ENCODE measurements at regions not wholly inside any gene's neighbourhood (a gene's known extent, or its start where the extent isn't known, plus 50 kb on each side); places are given as distances from the start of the nearest gene placed in this dataset.
"Not testable (repeated sequence)": the region's sequence is repeated elsewhere in the genome, so short reads cannot be mapped to it uniquely, and the experiment has no call there.

DNA sequence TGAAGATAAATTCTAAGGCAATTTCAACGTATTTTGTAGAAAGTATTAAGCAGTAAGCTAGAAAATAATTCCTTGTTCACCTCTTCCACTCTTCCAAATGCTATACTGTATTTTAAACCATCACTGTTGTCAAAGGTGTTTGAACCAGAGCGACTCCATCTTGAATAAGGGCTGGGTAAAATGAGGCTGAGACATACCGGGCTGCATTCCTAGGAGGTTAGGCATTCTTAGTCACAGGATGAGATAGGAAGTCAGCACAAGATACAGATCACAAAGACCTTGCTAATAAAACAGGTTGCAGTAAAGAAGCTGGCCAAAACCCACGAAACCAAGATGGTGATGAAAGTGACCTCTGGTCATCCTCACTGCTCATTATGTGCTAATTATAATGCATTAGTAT lies 1045.7 kb upstream of the FLRT2 start:
- H3K4me2 ChIP-seq (ENCODE audit: insufficient read depth, low read length); H3K9ac ChIP-seq (replicated peaks; ENCODE audit: extremely low read depth, insufficient read depth, low read length); H3K27me3 ChIP-seq (ENCODE audit: control insufficient read depth in 2 of 2, insufficient read depth in 2 of 2, low read length in 2 of 2); POLR2A ChIA-PET; H3K79me2 ChIP-seq (ENCODE audit: control insufficient read depth, insufficient read depth, low read length); dilution Hi-C loops (cut with MboI; ENCODE audit: extremely low pct_ligation_motif_present, low sequenced_read_pairs); H4K20me1 ChIP-seq (replicated peaks; ENCODE audit: control insufficient read depth, extremely low read depth, insufficient read depth, low read length); H3K4me3 ChIP-seq (replicated peaks in 1 of 3; ENCODE audit: insufficient read depth in 1 of 3, low read depth in 1 of 3, low read length in 3 of 3); H2AFZ ChIP-seq (ENCODE audit: low read depth, low read length); H3K9me3 ChIP-seq (replicated peaks; ENCODE audit: control insufficient read depth, insufficient read depth, low read length); H3K36me3 ChIP-seq (ENCODE audit: control insufficient read depth in 2 of 2, extremely low read depth in 1 of 2, insufficient read depth in 2 of 2, low read length in 2 of 2); H3K9me1 ChIP-seq (replicated peaks; ENCODE audit: control insufficient read depth, extremely low read depth, insufficient read depth, low read length); BruUV-seq (replicated peaks): not testable (repeated sequence)
- TF ChIP-seq FOS (IDR thresholded peaks at IDR 0.05; ENCODE audit: borderline replicate concordance, insufficient read depth, low read length) (peak; percentile 50), GATA2 (IDR thresholded peaks at IDR 0.05; ENCODE audit: insufficient read depth, insufficient read length, low read depth, low read length) (peak; percentile 92)
- intact Hi-C loops (cut with micrococcal nuclease), result loop anchor here (5.0 kb wide), 3 partner anchors 667 to 988 kb away; no protein-coding TSS in a partner anchor
- peak; percentile 42 for FAIRE-seq
- DNase-seq (ENCODE audit: low read depth, low spot score), result peak; percentile 10
- Histone ChIP-seq H3K4me1 (ENCODE audit: control insufficient read depth, extremely low read depth, insufficient read depth, low read length) (peaks cover 33% of the 10 kb centered on the region), H3K27ac (ENCODE audit: insufficient read depth, low read depth, low read length) (peak overlapping the region; percentile 78)
- CTCF ChIA-PET, result interaction anchor here (1.2 kb wide), 1 partner anchor 188 kb away, joined by 4 read pairs; no protein-coding TSS in a partner anchor

DNA sequence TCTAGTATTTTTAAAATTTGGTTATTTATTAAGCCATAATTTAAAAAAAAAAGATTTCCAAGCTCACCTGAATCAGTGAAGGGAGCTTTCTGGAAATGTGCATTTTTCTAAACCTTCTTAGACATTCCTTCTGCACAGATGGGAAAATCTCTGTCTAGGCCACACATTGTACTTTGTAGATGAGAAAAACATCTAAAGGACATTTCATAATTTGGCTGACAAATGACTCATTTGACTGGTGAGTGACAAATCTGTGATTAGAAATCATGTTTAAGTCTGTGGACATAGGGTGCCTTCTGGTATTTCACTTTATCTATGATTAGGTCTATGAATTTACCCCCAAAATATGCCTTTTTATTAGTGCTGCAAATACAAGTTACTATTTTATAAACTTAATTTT lies 1044.9 kb upstream of the FLRT2 start:
- CTCF ChIA-PET, result no interaction called here

More for the DNA sequence above, 1044.9 kb upstream of the FLRT2 start:
- TF ChIP-seq MYC (IDR thresholded peaks at IDR 0.05; ENCODE audit: low read depth, low read length) (no peak), EZH2 (IDR thresholded peaks at IDR 0.05; ENCODE audit: borderline replicate concordance, low read depth, low read length, severe bottlenecking) (no peak), FOS (IDR thresholded peaks at IDR 0.05; ENCODE audit: borderline replicate concordance, insufficient read depth, low read length) (peak; percentile 33)
- TF ChIP-seq, protein P1, sequence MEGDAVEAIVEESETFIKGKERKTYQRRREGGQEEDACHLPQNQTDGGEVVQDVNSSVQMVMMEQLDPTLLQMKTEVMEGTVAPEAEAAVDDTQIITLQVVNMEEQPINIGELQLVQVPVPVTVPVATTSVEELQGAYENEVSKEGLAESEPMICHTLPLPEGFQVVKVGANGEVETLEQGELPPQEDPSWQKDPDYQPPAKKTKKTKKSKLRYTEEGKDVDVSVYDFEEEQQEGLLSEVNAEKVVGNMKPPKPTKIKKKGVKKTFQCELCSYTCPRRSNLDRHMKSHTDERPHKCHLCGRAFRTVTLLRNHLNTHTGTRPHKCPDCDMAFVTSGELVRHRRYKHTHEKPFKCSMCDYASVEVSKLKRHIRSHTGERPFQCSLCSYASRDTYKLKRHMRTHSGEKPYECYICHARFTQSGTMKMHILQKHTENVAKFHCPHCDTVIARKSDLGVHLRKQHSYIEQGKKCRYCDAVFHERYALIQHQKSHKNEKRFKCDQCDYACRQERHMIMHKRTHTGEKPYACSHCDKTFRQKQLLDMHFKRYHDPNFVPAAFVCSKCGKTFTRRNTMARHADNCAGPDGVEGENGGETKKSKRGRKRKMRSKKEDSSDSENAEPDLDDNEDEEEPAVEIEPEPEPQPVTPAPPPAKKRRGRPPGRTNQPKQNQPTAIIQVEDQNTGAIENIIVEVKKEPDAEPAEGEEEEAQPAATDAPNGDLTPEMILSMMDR (IDR thresholded peaks at IDR 0.05; ENCODE audit: extremely low read depth in 1 of 2, insufficient read depth in 1 of 2, low read depth in 1 of 2, low read length in 2 of 2), result no peak
- TF ChIP-seq, protein P2, sequence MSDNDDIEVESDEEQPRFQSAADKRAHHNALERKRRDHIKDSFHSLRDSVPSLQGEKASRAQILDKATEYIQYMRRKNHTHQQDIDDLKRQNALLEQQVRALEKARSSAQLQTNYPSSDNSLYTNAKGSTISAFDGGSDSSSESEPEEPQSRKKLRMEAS (IDR thresholded peaks at IDR 0.05; ENCODE audit: insufficient read depth, insufficient read length), result no peak
- no peaks in the 10 kb centered on the region for H4K20me1 ChIP-seq (replicated peaks; ENCODE audit: control insufficient read depth, extremely low read depth, insufficient read depth, low read length)
- POLR2A ChIA-PET, result no interaction called here
- H2AFZ ChIP-seq (ENCODE audit: low read depth, low read length), result no peak overlapping the region
- H3K36me3 ChIP-seq (ENCODE audit: control insufficient read depth in 2 of 2, extremely low read depth in 1 of 2, insufficient read depth in 2 of 2, low read length in 2 of 2), result no peaks in the 10 kb centered on the region
- no peaks in the 10 kb centered on the region for H3K27me3 ChIP-seq (ENCODE audit: control insufficient read depth in 2 of 2, insufficient read depth in 2 of 2, low read length in 2 of 2)
- no peak overlapping the region for H3K4me3 ChIP-seq (replicated peaks in 1 of 3; ENCODE audit: insufficient read depth in 1 of 3, low read depth in 1 of 3, low read length in 3 of 3)
- H3K9me1 ChIP-seq (replicated peaks; ENCODE audit: control insufficient read depth, extremely low read depth, insufficient read depth, low read length), result no peaks in the 10 kb centered on the region
- peaks cover 33% of the 10 kb centered on the region for H3K4me1 ChIP-seq (ENCODE audit: control insufficient read depth, extremely low read depth, insufficient read depth, low read length)
- no peaks in the 10 kb centered on the region for H3K79me2 ChIP-seq (ENCODE audit: control insufficient read depth, insufficient read depth, low read length)
- no peak overlapping the region for H3K27ac ChIP-seq (ENCODE audit: insufficient read depth, low read depth, low read length)
- H3K9me3 ChIP-seq (replicated peaks; ENCODE audit: control insufficient read depth, insufficient read depth, low read length), result no peaks in the 10 kb centered on the region
- dilution Hi-C loops (cut with MboI; ENCODE audit: extremely low pct_ligation_motif_present, low sequenced_read_pairs) (no loop called here), intact Hi-C loops (cut with micrococcal nuclease) (no loop called here)
- no peak for DNase-seq (ENCODE audit: low read depth, low spot score)
- no peak for FAIRE-seq
- H3K4me2 ChIP-seq (ENCODE audit: insufficient read depth, low read length), result no peak overlapping the region
- H3K9ac ChIP-seq (replicated peaks; ENCODE audit: extremely low read depth, insufficient read depth, low read length), result no peak overlapping the region
- no TSS peak for BruUV-seq (replicated peaks)
